Left kidney (tissue), 1 donor: ENCODE measurements at regions not wholly inside any gene's neighbourhood (a gene's known extent, or its start where the extent isn't known, plus 50 kb on each side); places are given as distances from the start of the nearest gene placed in this dataset.
"Not testable (repeated sequence)": the region's sequence is repeated elsewhere in the genome, so short reads cannot be mapped to it uniquely, and the experiment has no call there.

Source experiments
- DNase-seq: peaks from one replicate; pipeline ENCODE4 v3.0.0-alpha.2; 2013

GRCh38 chr6:85008296-85009009, 244.1 kb upstream of the TBX18 start:
- no peak for DNase-seq

- no peak for DNase-seq
These were observed 242.0 kb upstream of the TBX18 start for GRCh38 chr6:85006362-85006761.

- DNase-seq: no peak
These were observed 241.1 kb upstream of the TBX18 start for GRCh38 chr6:85005494-85005893.

GRCh38 chr6:85004361-85004995, 240.1 kb upstream of the TBX18 start:
- DNase-seq: no peak

- no peak for DNase-seq
These were observed 238.4 kb upstream of the TBX18 start for GRCh38 chr6:85002847-85003246.

GRCh38 chr6:85000001-85000400, 235.6 kb upstream of the TBX18 start:
- DNase-seq: no peak

- DNase-seq: no peak
These were observed 233.8 kb upstream of the TBX18 start for GRCh38 chr6:84998223-84998622.

- not testable (repeated sequence) for DNase-seq
These were observed 224.4 kb upstream of the TBX18 start for GRCh38 chr6:84988766-84989165.

GRCh38 chr6:84985490-84985889, 221.1 kb upstream of the TBX18 start:
- DNase-seq: not testable (repeated sequence)

- no peak for DNase-seq
These were observed 215.1 kb upstream of the TBX18 start for GRCh38 chr6:84979541-84979940.

- DNase-seq: no peak
These were observed 212.9 kb upstream of the TBX18 start for GRCh38 chr6:84977363-84977705.

GRCh38 chr6:84976526-84977362, 212.3 kb upstream of the TBX18 start:
- no peak for DNase-seq

- DNase-seq: no peak
These were observed 210.9 kb upstream of the TBX18 start for GRCh38 chr6:84975316-84975715.

GRCh38 chr6:84973606-84974005, 209.2 kb upstream of the TBX18 start:
- DNase-seq: no peak

GRCh38 chr6:84967965-84968364, 203.6 kb upstream of the TBX18 start:
- no peak for DNase-seq

GRCh38 chr6:84967389-84967788, 203.0 kb upstream of the TBX18 start:
- DNase-seq: no peak

GRCh38 chr6:84953111-84953755, 188.8 kb upstream of the TBX18 start:
- no peak for DNase-seq

- not testable (repeated sequence) for DNase-seq
These were observed 180.5 kb upstream of the TBX18 start for GRCh38 chr6:84944926-84945325.

- no peak for DNase-seq
These were observed 179.5 kb upstream of the TBX18 start for GRCh38 chr6:84943905-84944304.

- not testable (repeated sequence) for DNase-seq
These were observed 177.2 kb upstream of the TBX18 start for GRCh38 chr6:84941609-84942008.

- DNase-seq: no peak
These were observed 164.8 kb upstream of the TBX18 start for GRCh38 chr6:84929212-84929611.

GRCh38 chr6:84927551-84927950, 163.2 kb upstream of the TBX18 start:
- no peak for DNase-seq
